K562 (cell line): ENCODE measurements at regions not wholly inside any gene's neighbourhood (a gene's known extent, or its start where the extent isn't known, plus 50 kb on each side); places are given as distances from the start of the nearest gene placed in this dataset.

Source experiments
- ATAC-seq: fragments of 200-7000 bp; cut with Tn5 transposase; 3 replicates; pipeline ENCODE4 v1.9.1; 2020; ENCODE audit warnings: moderate library complexity
- BruUV-seq: library from RNA; stranded (reverse); fragments of 400-500 nt; replicated peaks from 2 replicates; lab custom pipeline; 2021; lab: Mats Ljungman, UMichigan
- CTCF ChIA-PET: fragments of 300-600 bp; formaldehyde crosslinking; extraction: SDS; loops from one replicate; lab custom pipeline; 2021; ENCODE audit warnings: low intra/inter-chr PET ratio; lab: Yijun Ruan, JAX
- POLR2A ChIA-PET: fragments of 300-600, 350-650 bp; sonication (Branson Sonifier 250); formaldehyde crosslinking; extraction: SDS; loops from one replicate; lab custom pipeline; 2021; ENCODE audit warnings: antibody characterized with exemption, inconsistent platforms; lab: Yijun Ruan, JAX
- DNase-seq, 4 experiments: peaks; one replicate each; pipeline versions ENCODE4 v3.0.0 to v3.0.0-alpha.2; 2011 to 2018; ENCODE audit warnings: low spot score in 3 of 4, mixed read lengths in 3 of 4; ENCODE audit errors: extremely low read depth in 1 of 4
- FAIRE-seq: peaks from 2 replicates; lab custom pipeline; 2011; peaks lifted over from hg19 to GRCh38; lab: Jason Lieb, UNC
- H2AFZ ChIP-seq: 2 replicates; pipeline ENCODE4 v1.6.0; 2011; ENCODE audit warnings: low read depth, low read length, control low read depth, inconsistent platforms
- H3K27ac ChIP-seq: fragments of 200-600 bp; 3 replicates; pipeline ENCODE4 v1.8.0; 2011; ENCODE audit warnings: low read depth, mild to moderate bottlenecking, control low read depth, inconsistent platforms, low read length, moderate library complexity, mixed read lengths; ENCODE audit errors: extremely low read depth
- H3K27me3 ChIP-seq, 2 experiments: fragments of 300-600 bp in 1 of 2; 2 replicates in 1 of 2; 3 replicates in 1 of 2; pipeline versions ENCODE4 v1.6.0 to v1.8.0; 2011; ENCODE audit warnings: inconsistent platforms in 2 of 2, low read length in 2 of 2, mild to moderate bottlenecking in 1 of 2, mixed read lengths in 1 of 2, moderate library complexity in 1 of 2; ENCODE audit not compliant: control insufficient read depth in 2 of 2, insufficient read depth in 2 of 2
- H3K36me3 ChIP-seq: fragments of 300-600 bp; 3 replicates; pipeline ENCODE4 v1.8.0; 2011; ENCODE audit warnings: mild to moderate bottlenecking, low read length, inconsistent platforms; ENCODE audit not compliant: control insufficient read depth, insufficient read depth
- H3K4me1 ChIP-seq, 2 experiments: fragments of 200-600 bp in 1 of 2; replicated peaks in 1 of 2; 2 replicates in 1 of 2; 3 replicates in 1 of 2; pipeline versions ENCODE4 v1.5.1 to v1.8.0; 2011; ENCODE audit warnings: inconsistent platforms in 2 of 2, low read length in 2 of 2, mild to moderate bottlenecking in 1 of 2, mixed read lengths in 1 of 2, moderate library complexity in 1 of 2; ENCODE audit not compliant: control insufficient read depth in 2 of 2, insufficient read depth in 2 of 2
- H3K4me2 ChIP-seq: 2 replicates; pipeline ENCODE4 v1.6.1; 2011; ENCODE audit warnings: low read length, control low read depth, inconsistent platforms, mixed read lengths; ENCODE audit not compliant: insufficient read depth
- H3K4me3 ChIP-seq: fragments of 200-600 bp; sonication (generic), shearing (Covaris generic); 2 replicates; pipeline ENCODE4 v1.5.1; 2016; ENCODE audit warnings: control low read depth, inconsistent platforms
- H3K79me2 ChIP-seq: fragments of 200-600 bp; 3 replicates; pipeline ENCODE4 v1.8.0; 2011; ENCODE audit warnings: low read length, inconsistent platforms; ENCODE audit not compliant: control insufficient read depth, insufficient read depth
- H3K9ac ChIP-seq, 2 experiments: 2 replicates each; pipeline versions ENCODE4 v1.6.0 to v1.6.1; 2011; ENCODE audit warnings: low read depth in 2 of 2, low read length in 2 of 2, control low read depth in 1 of 2, inconsistent platforms in 1 of 2, mild to moderate bottlenecking in 1 of 2, mixed read lengths in 1 of 2; ENCODE audit not compliant: insufficient read depth in 1 of 2
- H3K9me1 ChIP-seq: one replicate; pipeline ENCODE4 v1.6.0; 2011; ENCODE audit warnings: inconsistent platforms, mild to moderate bottlenecking, low read length, moderate library complexity; ENCODE audit not compliant: control insufficient read depth, insufficient read depth
- H3K9me3 ChIP-seq: replicated peaks from 2 replicates; pipeline ENCODE4 v1.5.1; 2011; ENCODE audit warnings: low read depth, low read length, inconsistent platforms; ENCODE audit not compliant: control insufficient read depth, insufficient read depth
- H4K20me1 ChIP-seq: replicated peaks from 2 replicates; pipeline ENCODE4 v1.6.1; 2011; ENCODE audit warnings: low read length, inconsistent platforms, mixed read lengths; ENCODE audit not compliant: control insufficient read depth, insufficient read depth
- FUS ChIP-seq: fragments of 200-400 bp; formaldehyde crosslinking; optimal IDR thresholded peaks from 2 replicates; pipeline ENCODE3; 2017; ENCODE audit warnings: low read depth, low read length
- KAT7 ChIP-seq: sonication (generic); formaldehyde crosslinking; IDR thresholded peaks from 2 replicates; pipeline ENCODE4 v1.8.0; 2022; ENCODE audit warnings: missing genetic modification reagents, mild to moderate bottlenecking, borderline replicate concordance
- MTA1 ChIP-seq: fragments of 450-650 bp; IDR thresholded peaks from 2 replicates; pipeline ENCODE4 v1.6.1; 2017; ENCODE audit warnings: borderline replicate concordance
- NONO ChIP-seq, 2 experiments: fragments of 200-400 bp in 1 of 2; fragments of 450-650 bp in 1 of 2; formaldehyde crosslinking in 1 of 2; IDR thresholded peaks; 2 replicates each; pipeline ENCODE4 v1.6.1; 2017; ENCODE audit warnings: low read depth in 2 of 2, mild to moderate bottlenecking in 2 of 2, moderate library complexity in 2 of 2, low read length in 1 of 2
- STAG1 ChIP-seq: sonication (generic); formaldehyde crosslinking; IDR thresholded peaks from 2 replicates; pipeline ENCODE4 v1.5.0; 2020; ENCODE audit warnings: missing genetic modification reagents, borderline replicate concordance
- TFAM ChIP-seq: fragments of 250-450 bp; sonication (Bioruptor Pico); conservative IDR thresholded peaks from 2 replicates; pipeline ENCODE4 v1.5.0; 2021; ENCODE audit warnings: mild to moderate bottlenecking, moderate library complexity
- TFE3 ChIP-seq: fragments of 450-650 bp; formaldehyde crosslinking; IDR thresholded peaks from 2 replicates; pipeline ENCODE4 v1.4.0; 2020; ENCODE audit warnings: mild to moderate bottlenecking, mixed read lengths
- ZNF212 ChIP-seq: fragments of 450-650 bp; formaldehyde crosslinking; IDR thresholded peaks from 2 replicates; pipeline ENCODE4 v1.4.0; 2020; ENCODE audit warnings: mild to moderate bottlenecking
- ZNF511 ChIP-seq: sonication (generic); formaldehyde crosslinking; IDR thresholded peaks from 2 replicates; pipeline ENCODE4 v1.8.0; 2022; ENCODE audit warnings: mild to moderate bottlenecking, missing genetic modification reagents
- in situ Hi-C: fragments of 300-500 bp; cut with MboI; formaldehyde crosslinking; loops from 4 replicates; pipeline ENCODE4 v1.15.0; 2018; ENCODE audit warnings: inconsistent platforms, mixed read lengths
- intact Hi-C: fragments of 100-400 bp; cut with micrococcal nuclease; formaldehyde crosslinking; loops from 2 replicates; pipeline ENCODE4 v1.14.2; 2022
- TF ChIP-seq, protein P1 (sequence below): fragments of 450-650 bp; IDR thresholded peaks from 2 replicates; pipeline ENCODE4 v1.6.1; 2017; ENCODE audit warnings: antibody characterized with exemption
- TF ChIP-seq, protein P2 (sequence below): sonication (generic); formaldehyde crosslinking; IDR thresholded peaks from 2 replicates; pipeline ENCODE4 v1.8.1; 2022; ENCODE audit warnings: missing genetic modification reagents
- TF ChIP-seq, protein P3 (sequence below): sonication (generic); formaldehyde crosslinking; IDR thresholded peaks from 2 replicates; pipeline ENCODE4 v1.9.0; 2022; ENCODE audit warnings: mild to moderate bottlenecking, missing genetic modification reagents
- TF ChIP-seq, protein P4 (sequence below), 2 experiments: IDR thresholded peaks in 1 of 2; conservative IDR thresholded peaks in 1 of 2; 2 replicates each; pipeline ENCODE4 v1.6.1; 2016; ENCODE audit warnings: low read depth in 2 of 2, mild to moderate bottlenecking in 1 of 2, missing compliant biosample characterization in 1 of 2, missing genetic modification characterization in 1 of 2, moderate library complexity in 1 of 2

DNA sequence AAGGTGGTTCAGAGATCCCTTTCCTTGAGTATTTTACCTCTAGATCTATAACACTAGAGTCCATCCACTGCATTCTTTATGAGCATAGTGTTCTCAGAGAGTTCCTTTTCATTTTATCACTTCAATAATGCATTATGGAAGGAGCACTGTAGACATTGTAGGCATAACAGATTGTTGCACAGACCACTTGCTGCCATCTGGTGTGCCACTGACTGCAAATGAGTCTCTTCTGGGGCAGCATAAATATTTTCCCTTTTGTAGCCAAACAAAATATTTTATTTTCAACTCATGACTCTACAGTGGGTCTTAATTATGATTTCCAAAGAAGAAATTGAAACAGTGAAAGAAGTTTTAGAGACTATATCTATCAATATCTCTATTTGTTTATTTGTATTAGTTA, 290.4 kb downstream of the OLFM3 start (continued):
- TF ChIP-seq, protein P1, sequence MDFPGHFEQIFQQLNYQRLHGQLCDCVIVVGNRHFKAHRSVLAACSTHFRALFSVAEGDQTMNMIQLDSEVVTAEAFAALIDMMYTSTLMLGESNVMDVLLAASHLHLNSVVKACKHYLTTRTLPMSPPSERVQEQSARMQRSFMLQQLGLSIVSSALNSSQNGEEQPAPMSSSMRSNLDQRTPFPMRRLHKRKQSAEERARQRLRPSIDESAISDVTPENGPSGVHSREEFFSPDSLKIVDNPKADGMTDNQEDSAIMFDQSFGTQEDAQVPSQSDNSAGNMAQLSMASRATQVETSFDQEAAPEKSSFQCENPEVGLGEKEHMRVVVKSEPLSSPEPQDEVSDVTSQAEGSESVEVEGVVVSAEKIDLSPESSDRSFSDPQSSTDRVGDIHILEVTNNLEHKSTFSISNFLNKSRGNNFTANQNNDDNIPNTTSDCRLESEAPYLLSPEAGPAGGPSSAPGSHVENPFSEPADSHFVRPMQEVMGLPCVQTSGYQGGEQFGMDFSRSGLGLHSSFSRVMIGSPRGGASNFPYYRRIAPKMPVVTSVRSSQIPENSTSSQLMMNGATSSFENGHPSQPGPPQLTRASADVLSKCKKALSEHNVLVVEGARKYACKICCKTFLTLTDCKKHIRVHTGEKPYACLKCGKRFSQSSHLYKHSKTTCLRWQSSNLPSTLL = no peak
- TF ChIP-seq TFE3 (CRISPR knock-in tag) (no peak), MTA1 (no peak), NONO (IDR thresholded peaks at IDR 0.05; ENCODE audit: low read depth in 2 of 2, low read length in 1 of 2) (no peak), ZNF212 (no peak)
- TF ChIP-seq, protein P2, sequence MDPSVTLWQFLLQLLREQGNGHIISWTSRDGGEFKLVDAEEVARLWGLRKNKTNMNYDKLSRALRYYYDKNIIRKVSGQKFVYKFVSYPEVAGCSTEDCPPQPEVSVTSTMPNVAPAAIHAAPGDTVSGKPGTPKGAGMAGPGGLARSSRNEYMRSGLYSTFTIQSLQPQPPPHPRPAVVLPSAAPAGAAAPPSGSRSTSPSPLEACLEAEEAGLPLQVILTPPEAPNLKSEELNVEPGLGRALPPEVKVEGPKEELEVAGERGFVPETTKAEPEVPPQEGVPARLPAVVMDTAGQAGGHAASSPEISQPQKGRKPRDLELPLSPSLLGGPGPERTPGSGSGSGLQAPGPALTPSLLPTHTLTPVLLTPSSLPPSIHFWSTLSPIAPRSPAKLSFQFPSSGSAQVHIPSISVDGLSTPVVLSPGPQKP = no peak

GRCh38 chr1:101709721-101710120, 287.0 kb downstream of the OLFM3 start:
- no peaks in the 10 kb centered on the region for H3K4me1 ChIP-seq
- POLR2A ChIA-PET = no interaction called here

More at GRCh38 chr1:101709721-101710120, 287.0 kb downstream of the OLFM3 start:
- no peak for DNase-seq
- no peak overlapping the region for H3K4me3 ChIP-seq
- in situ Hi-C loops = no loop called here
- no peaks in the 10 kb centered on the region for H3K27me3 ChIP-seq
- H2AFZ ChIP-seq = no peak overlapping the region
- no peaks in the 10 kb centered on the region for H3K79me2 ChIP-seq
- no peak for ATAC-seq
- H3K36me3 ChIP-seq = no peaks in the 10 kb centered on the region
- intact Hi-C loops = no loop called here
- CTCF ChIA-PET = no interaction called here
- no peaks in the 10 kb centered on the region for H3K9me3 ChIP-seq
- H3K9ac ChIP-seq = no peak overlapping the region
- H4K20me1 ChIP-seq = no peaks in the 10 kb centered on the region
- no peak overlapping the region for H3K4me2 ChIP-seq
- TF ChIP-seq, protein P3, sequence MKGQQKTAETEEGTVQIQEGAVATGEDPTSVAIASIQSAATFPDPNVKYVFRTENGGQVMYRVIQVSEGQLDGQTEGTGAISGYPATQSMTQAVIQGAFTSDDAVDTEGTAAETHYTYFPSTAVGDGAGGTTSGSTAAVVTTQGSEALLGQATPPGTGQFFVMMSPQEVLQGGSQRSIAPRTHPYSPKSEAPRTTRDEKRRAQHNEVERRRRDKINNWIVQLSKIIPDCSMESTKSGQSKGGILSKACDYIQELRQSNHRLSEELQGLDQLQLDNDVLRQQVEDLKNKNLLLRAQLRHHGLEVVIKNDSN (CRISPR knock-in tag) = no peak
- TF ChIP-seq STAG1 = no peak
- TF ChIP-seq ZNF511 = no peak
- no peak for TF ChIP-seq TFAM (CRISPR knock-in tag)
- TF ChIP-seq, protein P4, sequence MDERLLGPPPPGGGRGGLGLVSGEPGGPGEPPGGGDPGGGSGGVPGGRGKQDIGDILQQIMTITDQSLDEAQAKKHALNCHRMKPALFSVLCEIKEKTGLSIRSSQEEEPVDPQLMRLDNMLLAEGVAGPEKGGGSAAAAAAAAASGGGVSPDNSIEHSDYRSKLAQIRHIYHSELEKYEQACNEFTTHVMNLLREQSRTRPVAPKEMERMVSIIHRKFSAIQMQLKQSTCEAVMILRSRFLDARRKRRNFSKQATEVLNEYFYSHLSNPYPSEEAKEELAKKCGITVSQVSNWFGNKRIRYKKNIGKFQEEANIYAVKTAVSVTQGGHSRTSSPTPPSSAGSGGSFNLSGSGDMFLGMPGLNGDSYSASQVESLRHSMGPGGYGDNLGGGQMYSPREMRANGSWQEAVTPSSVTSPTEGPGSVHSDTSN (CRISPR knock-in tag; IDR thresholded peaks at IDR 0.05; ENCODE audit: low read depth) = no peak
- TF ChIP-seq, protein P4 (tag; conservative IDR thresholded peaks at IDR 0.05; ENCODE audit: low read depth) = no peak
- no peak for TF ChIP-seq KAT7 (CRISPR knock-in tag)
- no peak for TF ChIP-seq FUS
- no TSS peak for BruUV-seq
- no peak overlapping the region for H3K27ac ChIP-seq
- no peak for FAIRE-seq
- H3K9me1 ChIP-seq = no peaks in the 10 kb centered on the region
